GM12872 (cell line): ENCODE measurements at regions not wholly inside any gene's neighbourhood (a gene's known extent, or its start where the extent isn't known, plus 50 kb on each side); places are given as distances from the start of the nearest gene placed in this dataset.

Source experiments
- TF ChIP-seq, protein P1 (sequence below): IDR thresholded peaks from 3 replicates; pipeline ENCODE4 v1.5.1; 2011; ENCODE audit warnings: low read depth, mild to moderate bottlenecking, low read length, moderate library complexity; ENCODE audit not compliant: insufficient read depth

DNA sequence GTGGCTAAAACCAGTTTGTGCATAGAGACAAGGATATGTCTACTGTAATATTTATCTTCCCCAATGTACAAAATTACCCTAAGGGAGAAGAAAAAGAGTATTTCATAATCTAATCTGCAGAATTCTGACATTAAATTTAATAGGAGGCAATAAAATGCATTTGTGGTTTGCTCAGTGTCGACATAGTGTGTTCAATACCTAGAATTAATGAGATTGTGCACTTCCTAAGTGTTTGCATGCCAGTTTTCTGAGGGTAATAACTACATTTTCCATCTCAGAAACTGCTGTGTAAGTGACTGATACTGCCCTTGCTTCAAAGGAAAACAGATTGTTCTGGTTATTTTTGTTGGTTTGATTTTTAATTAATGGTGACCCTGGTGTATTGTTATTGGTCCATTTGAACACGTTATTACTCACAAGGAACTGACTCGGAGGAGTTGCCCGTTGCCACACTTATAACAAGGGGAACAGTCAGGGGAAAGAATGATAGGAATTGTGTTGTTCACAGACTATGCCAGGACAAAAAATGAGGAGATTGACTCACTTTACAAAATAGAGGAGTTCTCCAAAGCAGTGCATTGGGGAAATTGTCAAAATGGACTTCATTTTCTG lies 960.3 kb upstream of the TMEM132C start:
- TF ChIP-seq, protein P1, sequence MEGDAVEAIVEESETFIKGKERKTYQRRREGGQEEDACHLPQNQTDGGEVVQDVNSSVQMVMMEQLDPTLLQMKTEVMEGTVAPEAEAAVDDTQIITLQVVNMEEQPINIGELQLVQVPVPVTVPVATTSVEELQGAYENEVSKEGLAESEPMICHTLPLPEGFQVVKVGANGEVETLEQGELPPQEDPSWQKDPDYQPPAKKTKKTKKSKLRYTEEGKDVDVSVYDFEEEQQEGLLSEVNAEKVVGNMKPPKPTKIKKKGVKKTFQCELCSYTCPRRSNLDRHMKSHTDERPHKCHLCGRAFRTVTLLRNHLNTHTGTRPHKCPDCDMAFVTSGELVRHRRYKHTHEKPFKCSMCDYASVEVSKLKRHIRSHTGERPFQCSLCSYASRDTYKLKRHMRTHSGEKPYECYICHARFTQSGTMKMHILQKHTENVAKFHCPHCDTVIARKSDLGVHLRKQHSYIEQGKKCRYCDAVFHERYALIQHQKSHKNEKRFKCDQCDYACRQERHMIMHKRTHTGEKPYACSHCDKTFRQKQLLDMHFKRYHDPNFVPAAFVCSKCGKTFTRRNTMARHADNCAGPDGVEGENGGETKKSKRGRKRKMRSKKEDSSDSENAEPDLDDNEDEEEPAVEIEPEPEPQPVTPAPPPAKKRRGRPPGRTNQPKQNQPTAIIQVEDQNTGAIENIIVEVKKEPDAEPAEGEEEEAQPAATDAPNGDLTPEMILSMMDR = no peak

DNA sequence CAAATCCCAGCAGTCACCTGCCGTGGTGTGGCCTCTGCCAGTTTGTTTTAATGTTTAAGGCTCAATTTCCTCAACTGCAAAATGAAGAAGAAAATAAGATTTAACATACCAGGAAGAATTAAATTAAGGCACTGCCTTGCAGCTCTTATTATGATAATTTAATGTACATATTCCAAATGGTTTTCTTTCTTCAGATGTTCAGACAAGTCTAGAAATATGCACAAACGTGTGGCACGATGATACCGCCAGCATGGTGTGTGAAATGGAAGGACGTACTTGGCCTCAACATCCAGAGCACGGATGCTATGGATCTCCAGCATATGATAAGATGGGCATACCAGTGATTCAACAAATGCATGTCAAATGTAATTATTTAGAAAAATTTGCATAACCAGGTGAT lies 959.4 kb upstream of the TMEM132C start:
- TF ChIP-seq, protein P1 = no peak

DNA sequence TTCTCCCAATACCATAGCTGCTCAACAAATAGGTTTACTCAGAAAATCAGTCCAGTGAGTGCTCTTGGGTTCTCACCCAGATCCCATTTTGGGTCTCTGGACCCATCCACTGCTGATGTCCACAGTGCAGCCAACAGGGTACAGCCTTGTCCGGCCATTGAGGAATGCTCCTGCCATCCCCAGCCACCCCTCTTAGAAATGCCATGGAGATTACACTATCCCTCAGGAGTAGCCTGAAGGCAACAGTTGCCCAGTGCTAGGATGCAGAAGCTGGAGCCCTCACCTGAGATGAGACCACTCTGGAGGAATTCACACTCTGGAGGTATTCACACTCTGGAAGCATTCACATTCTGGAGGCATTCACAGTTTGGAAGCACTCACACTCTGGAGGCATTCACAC lies 958.8 kb upstream of the TMEM132C start:
- TF ChIP-seq, protein P1 = no peak

DNA sequence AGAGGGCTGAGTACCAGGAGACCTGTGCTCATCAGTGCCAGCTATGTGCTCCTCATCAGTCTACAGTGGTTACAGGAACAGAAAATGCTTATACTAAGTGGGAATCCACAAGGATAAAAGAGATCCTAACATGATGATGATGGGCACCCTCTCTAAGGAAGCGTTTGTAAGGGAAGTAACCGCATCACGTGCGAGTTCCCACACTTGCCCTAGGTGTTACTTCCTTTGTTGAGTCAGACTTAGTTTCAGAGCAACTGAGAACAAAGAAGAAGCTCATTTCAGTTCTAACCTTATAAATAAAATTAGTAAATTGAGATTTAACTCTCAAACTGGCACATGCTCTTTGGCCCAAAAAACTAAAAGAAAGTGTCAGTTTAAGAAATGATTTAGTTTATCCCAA lies 956.4 kb upstream of the TMEM132C start:
- TF ChIP-seq, protein P1 = no peak

- TF ChIP-seq, protein P1 = no peak
Observed at GRCh38 chr12:127311720-127312364, 955.1 kb upstream of the TMEM132C start.

DNA sequence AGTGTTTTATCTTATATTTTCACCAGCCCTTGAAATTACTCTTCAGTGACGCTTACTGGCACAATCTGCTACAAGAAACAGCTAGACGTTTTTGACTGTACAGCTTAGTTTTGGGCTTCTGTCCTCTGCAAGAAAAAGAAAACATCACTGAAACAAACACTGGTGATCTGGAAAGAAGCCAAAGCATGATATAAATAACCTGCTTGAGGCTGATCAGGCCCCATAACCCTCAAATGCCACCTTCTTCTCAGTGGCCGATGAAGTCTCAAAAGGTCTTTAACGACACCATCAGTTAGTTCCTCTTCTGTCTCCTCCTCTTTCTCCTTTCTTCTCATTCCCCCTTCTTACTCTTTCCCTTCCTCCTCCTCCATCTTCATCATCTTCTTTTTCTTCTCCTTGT lies 942.3 kb upstream of the TMEM132C start:
- TF ChIP-seq, protein P1 = no peak

DNA sequence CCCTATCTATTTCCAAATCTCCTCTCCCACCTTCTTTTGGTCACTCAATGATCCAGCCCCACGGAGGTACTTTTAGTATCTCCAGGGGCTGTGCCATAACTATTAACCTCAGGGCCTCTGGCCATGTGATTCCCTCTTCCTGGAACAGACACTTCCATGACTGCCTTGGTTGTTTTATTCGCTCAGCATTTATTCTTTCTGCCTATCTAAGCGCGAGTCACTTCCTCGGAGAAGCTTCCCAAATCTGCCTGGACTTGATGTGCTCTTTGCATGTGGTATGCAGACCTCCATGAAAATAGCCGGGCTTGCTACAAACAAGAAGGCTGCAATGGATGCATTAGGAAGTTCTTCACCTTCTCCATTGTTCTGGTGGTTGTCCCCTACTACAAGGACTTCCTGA lies 939.0 kb upstream of the TMEM132C start:
- TF ChIP-seq, protein P1 = no peak
